Germinal center (tissue), 1 donor: ENCODE measurements at regions not wholly inside any gene's neighbourhood (a gene's known extent, or its start where the extent isn't known, plus 50 kb on each side); places are given as distances from the start of the nearest gene placed in this dataset.

Source experiments
- DNase-seq: peaks from one replicate; pipeline ENCODE4 v3.0.0; 2012; ENCODE audit warnings: mixed read lengths, low spot score

- DNase-seq = no peak
These were observed 1045.5 kb upstream of the NXPH2 start for GRCh38 chr2:139825726-139826125.

GRCh38 chr2:139819273-139819796 is 1039.1 kb upstream of the NXPH2 start:
- no peak for DNase-seq

GRCh38 chr2:139814458-139814857 is 1034.3 kb upstream of the NXPH2 start:
- DNase-seq = no peak

- DNase-seq = no peak
These were observed 1033.2 kb upstream of the NXPH2 start for GRCh38 chr2:139813340-139813739.

- no peak for DNase-seq
These were observed 1025.3 kb upstream of the NXPH2 start for GRCh38 chr2:139805441-139805840.

- no peak for DNase-seq
These were observed 1018.2 kb upstream of the NXPH2 start for GRCh38 chr2:139798391-139798790.

- no peak for DNase-seq
These were observed 1010.9 kb upstream of the NXPH2 start for GRCh38 chr2:139790807-139791752.

- no peak for DNase-seq
These were observed 1009.9 kb upstream of the NXPH2 start for GRCh38 chr2:139790136-139790535.

- DNase-seq = no peak
These were observed 998.5 kb upstream of the NXPH2 start for GRCh38 chr2:139778732-139779131.

GRCh38 chr2:139773720-139774277 is 993.6 kb upstream of the NXPH2 start:
- no peak for DNase-seq

- DNase-seq = no peak
These were observed 989.4 kb upstream of the NXPH2 start for GRCh38 chr2:139769633-139770032.

- no peak for DNase-seq
These were observed 983.5 kb upstream of the NXPH2 start for GRCh38 chr2:139763705-139764104.

- DNase-seq = no peak
These were observed 978.9 kb upstream of the NXPH2 start for GRCh38 chr2:139759000-139759505.

- no peak for DNase-seq
These were observed 966.7 kb upstream of the NXPH2 start for GRCh38 chr2:139746901-139747300.

- DNase-seq = no peak
These were observed 964.1 kb upstream of the NXPH2 start for GRCh38 chr2:139744273-139744672.

GRCh38 chr2:139742216-139743172 is 962.3 kb upstream of the NXPH2 start:
- DNase-seq = no peak

- no peak for DNase-seq
These were observed 957.5 kb upstream of the NXPH2 start for GRCh38 chr2:139737659-139738058.

- no peak for DNase-seq
These were observed 950.0 kb upstream of the NXPH2 start for GRCh38 chr2:139730197-139730596.

GRCh38 chr2:139721411-139721995 is 941.3 kb upstream of the NXPH2 start:
- DNase-seq = no peak

GRCh38 chr2:139720056-139720455 is 939.9 kb upstream of the NXPH2 start:
- no peak for DNase-seq

GRCh38 chr2:139704606-139705005 is 924.4 kb upstream of the NXPH2 start:
- no peak for DNase-seq

- no peak for DNase-seq
These were observed 914.1 kb upstream of the NXPH2 start for GRCh38 chr2:139694327-139694726.
